ENCODE measurements at regions not wholly inside any gene's neighbourhood (a gene's known extent, or its start where the extent isn't known, plus 50 kb on each side); places are given as distances from the start of the nearest gene placed in this dataset.

DNA sequence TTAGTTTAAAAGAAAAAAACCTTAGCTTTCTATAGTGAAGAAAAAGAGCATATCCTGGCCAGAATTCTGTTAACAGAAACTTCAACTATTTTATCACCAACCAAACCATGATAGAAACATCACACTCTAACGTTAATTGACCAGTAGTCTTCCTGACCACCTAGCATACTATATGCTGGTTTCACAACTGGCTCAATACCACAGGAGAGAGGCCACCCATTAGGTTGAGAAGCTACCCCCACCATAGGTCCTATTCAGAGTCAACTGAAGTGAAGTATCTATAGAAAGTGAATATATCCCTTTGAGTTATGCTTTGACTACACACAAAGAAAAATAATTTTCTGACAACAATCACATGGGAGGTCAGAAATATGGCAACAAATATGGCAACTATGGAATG is 85.2 kb upstream of the STK17B start:
- H3K4me3 ChIP-seq = no peak overlapping the region
- no peaks in the 10 kb centered on the region for H3K36me3 ChIP-seq
- no peaks in the 10 kb centered on the region for H3K9me3 ChIP-seq
- no peak for TF ChIP-seq POLR2AphosphoS5 (IDR thresholded peaks at IDR 0.05; ENCODE audit: insufficient read depth in 1 of 2, low read depth in 1 of 2)
- TF ChIP-seq, protein P1, sequence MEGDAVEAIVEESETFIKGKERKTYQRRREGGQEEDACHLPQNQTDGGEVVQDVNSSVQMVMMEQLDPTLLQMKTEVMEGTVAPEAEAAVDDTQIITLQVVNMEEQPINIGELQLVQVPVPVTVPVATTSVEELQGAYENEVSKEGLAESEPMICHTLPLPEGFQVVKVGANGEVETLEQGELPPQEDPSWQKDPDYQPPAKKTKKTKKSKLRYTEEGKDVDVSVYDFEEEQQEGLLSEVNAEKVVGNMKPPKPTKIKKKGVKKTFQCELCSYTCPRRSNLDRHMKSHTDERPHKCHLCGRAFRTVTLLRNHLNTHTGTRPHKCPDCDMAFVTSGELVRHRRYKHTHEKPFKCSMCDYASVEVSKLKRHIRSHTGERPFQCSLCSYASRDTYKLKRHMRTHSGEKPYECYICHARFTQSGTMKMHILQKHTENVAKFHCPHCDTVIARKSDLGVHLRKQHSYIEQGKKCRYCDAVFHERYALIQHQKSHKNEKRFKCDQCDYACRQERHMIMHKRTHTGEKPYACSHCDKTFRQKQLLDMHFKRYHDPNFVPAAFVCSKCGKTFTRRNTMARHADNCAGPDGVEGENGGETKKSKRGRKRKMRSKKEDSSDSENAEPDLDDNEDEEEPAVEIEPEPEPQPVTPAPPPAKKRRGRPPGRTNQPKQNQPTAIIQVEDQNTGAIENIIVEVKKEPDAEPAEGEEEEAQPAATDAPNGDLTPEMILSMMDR (IDR thresholded peaks at IDR 0.05) = no peak
- no peak for TF ChIP-seq POLR2A (IDR thresholded peaks at IDR 0.05)
- no peak for DNase-seq (ENCODE audit: extremely low spot score in 2 of 2)
- no peaks in the 10 kb centered on the region for H3K27me3 ChIP-seq
- H3K4me1 ChIP-seq = no peaks in the 10 kb centered on the region
- intact Hi-C loops (cut with DNase I) = no loop called here
- no peak overlapping the region for H3K27ac ChIP-seq

DNA sequence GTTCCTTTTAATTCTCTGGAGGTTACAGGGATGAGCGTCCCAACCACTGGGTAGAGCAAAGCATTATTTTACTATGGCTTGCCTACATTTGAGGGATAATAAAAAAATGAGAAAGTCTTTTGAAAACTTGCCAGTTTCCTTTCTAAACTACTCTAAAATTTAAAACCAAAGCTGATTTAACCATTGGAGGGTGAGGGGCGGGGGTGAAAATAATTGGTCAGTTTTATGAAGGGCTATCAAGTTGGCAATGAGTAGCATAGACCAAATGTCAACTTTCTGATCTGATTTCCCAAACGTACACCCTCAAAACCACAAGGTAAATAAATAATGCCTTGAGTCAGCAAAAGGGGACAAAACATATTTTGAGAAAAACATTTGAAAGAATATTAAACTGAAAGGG is 85.7 kb upstream of the STK17B start:
- DNase-seq (ENCODE audit: extremely low spot score in 2 of 2) = no peak
- intact Hi-C loops (cut with DNase I) = no loop called here
- Histone ChIP-seq H3K4me1 (no peaks in the 10 kb centered on the region), H3K9me3 (no peaks in the 10 kb centered on the region), H3K27ac (no peak overlapping the region), H3K27me3 (no peaks in the 10 kb centered on the region), H3K4me3 (no peak overlapping the region), H3K36me3 (no peaks in the 10 kb centered on the region)
- TF ChIP-seq POLR2A (IDR thresholded peaks at IDR 0.05) (no peak), POLR2AphosphoS5 (IDR thresholded peaks at IDR 0.05; ENCODE audit: insufficient read depth in 1 of 2, low read depth in 1 of 2) (no peak)
- TF ChIP-seq, protein P1 (IDR thresholded peaks at IDR 0.05) = no peak

DNA sequence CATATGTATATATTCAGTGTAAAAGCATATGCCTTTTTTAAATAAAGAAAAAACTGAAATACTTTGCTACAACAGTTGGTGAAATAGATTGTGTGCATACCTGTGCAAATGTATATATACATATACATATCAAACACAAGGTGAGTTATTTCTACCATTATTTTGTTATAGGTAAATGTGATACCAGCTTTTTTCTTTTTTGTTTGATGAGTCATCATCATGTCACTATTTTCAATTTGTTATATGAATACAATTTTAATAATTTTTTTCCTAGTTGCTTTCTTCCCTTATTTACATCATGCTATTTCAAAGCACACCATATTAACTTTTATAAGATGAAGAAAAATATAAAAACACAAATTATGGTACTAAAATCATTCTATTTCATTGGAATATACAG is 87.0 kb upstream of the STK17B start:
- Histone ChIP-seq H3K36me3 (no peaks in the 10 kb centered on the region), H3K9me3 (no peaks in the 10 kb centered on the region), H3K4me1 (no peaks in the 10 kb centered on the region), H3K4me3 (no peak overlapping the region), H3K27ac (no peak overlapping the region), H3K27me3 (no peaks in the 10 kb centered on the region)
- intact Hi-C loops (cut with DNase I) = no loop called here
- TF ChIP-seq, protein P1 (IDR thresholded peaks at IDR 0.05) = no peak
- no peak for TF ChIP-seq POLR2A (IDR thresholded peaks at IDR 0.05)
- TF ChIP-seq POLR2AphosphoS5 (IDR thresholded peaks at IDR 0.05; ENCODE audit: insufficient read depth in 1 of 2, low read depth in 1 of 2) = no peak
- no peak for DNase-seq (ENCODE audit: extremely low spot score in 2 of 2)

DNA sequence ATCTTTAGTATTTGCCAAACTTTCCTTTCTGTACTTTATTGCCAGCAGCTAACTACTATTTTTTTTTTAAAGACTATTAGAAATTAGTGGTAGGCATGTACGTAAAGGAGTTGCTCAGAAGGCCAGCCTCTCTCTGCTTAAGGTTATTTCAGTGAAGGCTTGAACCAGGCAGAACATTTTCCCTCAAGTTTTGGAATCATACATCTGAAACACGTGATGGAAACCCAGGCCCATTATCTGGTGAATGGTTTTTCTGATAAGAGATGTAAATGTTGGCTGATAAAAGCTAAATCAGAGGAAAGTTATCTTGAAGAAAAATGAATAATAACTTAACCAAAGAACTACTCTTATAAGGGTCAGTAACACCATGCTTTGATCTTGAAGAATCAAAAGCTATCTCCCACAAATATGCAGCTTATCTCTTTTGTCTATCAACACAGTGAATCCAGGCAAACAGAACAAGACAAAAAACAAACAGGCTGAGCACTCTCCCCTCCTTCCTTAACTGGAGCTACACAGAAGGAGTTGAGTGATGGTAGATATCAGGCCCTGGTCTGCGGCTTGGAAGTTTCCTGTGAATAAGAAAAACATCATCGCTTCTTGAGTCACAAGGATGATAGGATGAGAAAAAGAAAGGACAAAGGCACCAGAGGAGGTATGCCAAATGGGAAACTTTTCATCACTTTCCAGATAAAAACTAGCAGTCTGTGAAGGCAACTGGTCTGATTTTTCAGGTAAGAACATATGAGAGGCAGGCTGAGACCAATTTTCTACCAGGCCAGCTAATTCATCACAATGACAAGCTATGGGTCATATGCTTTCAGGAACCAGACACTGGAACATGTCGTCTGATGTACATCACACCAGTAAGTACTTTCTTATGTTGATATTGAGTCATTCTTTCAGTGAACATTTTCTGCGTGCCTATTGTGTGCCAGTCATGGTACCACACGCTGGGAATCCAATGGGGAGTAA is 88.4 kb upstream of the STK17B start:
- DNase-seq (ENCODE audit: extremely low spot score in 2 of 2) = no peak
- TF ChIP-seq, protein P1 (IDR thresholded peaks at IDR 0.05) = no peak
- TF ChIP-seq POLR2AphosphoS5 (IDR thresholded peaks at IDR 0.05; ENCODE audit: insufficient read depth in 1 of 2, low read depth in 1 of 2) (no peak), POLR2A (IDR thresholded peaks at IDR 0.05) (no peak)
- no peaks in the 10 kb centered on the region for H3K36me3 ChIP-seq
- H3K27me3 ChIP-seq = no peaks in the 10 kb centered on the region
- intact Hi-C loops (cut with DNase I) = no loop called here
- H3K4me1 ChIP-seq = no peaks in the 10 kb centered on the region
- peak overlapping the region; percentile 18 for H3K27ac ChIP-seq
- H3K4me3 ChIP-seq = no peak overlapping the region
- no peaks in the 10 kb centered on the region for H3K9me3 ChIP-seq

DNA sequence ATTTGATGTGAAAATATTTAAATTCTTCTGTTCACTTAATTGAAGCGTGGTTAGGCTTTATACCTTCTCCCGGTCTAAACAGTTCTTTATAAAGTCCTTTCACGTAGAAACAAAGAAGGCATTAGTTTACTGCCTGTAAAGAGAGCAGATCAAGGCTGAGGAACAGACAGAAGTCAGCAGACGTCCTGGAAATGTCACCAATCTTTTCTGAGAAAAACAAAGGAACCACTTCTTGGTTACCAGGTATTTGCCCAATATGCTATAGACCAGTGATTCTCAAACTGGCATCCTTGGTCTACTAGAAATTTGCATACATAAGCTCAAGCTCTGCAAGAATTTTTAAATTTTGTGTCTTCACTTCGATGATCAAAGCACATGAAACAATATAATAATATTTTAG is 89.2 kb upstream of the STK17B start:
- no peak overlapping the region for H3K4me3 ChIP-seq
- intact Hi-C loops (cut with DNase I) = no loop called here

More for the DNA sequence above, 89.2 kb upstream of the STK17B start:
- no peak overlapping the region for H3K27ac ChIP-seq
- no peak for DNase-seq (ENCODE audit: extremely low spot score in 2 of 2)
- H3K27me3 ChIP-seq = no peaks in the 10 kb centered on the region
- H3K4me1 ChIP-seq = no peaks in the 10 kb centered on the region
- TF ChIP-seq, protein P1 (IDR thresholded peaks at IDR 0.05) = no peak
- TF ChIP-seq POLR2AphosphoS5 (IDR thresholded peaks at IDR 0.05; ENCODE audit: insufficient read depth in 1 of 2, low read depth in 1 of 2) (no peak), POLR2A (IDR thresholded peaks at IDR 0.05) (no peak)
- H3K36me3 ChIP-seq = no peaks in the 10 kb centered on the region
- H3K9me3 ChIP-seq = no peaks in the 10 kb centered on the region

All from vagina (tissue), 2 donors.